Nephron (organoid): ENCODE measurements at regions not wholly inside any gene's neighbourhood (a gene's known extent, or its start where the extent isn't known, plus 50 kb on each side); places are given as distances from the start of the nearest gene placed in this dataset.

ENCODE experiments used
- H3K27ac Mint-ChIP-seq, 3 experiments: 2 replicates each; pipeline ENCODE4 v1.8.0; 2020; ENCODE audit warnings: mixed read lengths in 3 of 3, mild to moderate bottlenecking in 2 of 3, moderate library complexity in 1 of 3
- H3K27me3 Mint-ChIP-seq: 2 replicates; pipeline ENCODE4 v1.8.0; 2021; ENCODE audit warnings: low read depth, mild to moderate bottlenecking, moderate library complexity, mixed read lengths
- H3K36me3 Mint-ChIP-seq: 2 replicates; pipeline ENCODE4 v1.8.0; 2020; ENCODE audit warnings: low read depth, mixed read lengths
- H3K4me1 Mint-ChIP-seq: 2 replicates; pipeline ENCODE4 v1.8.0; 2020; ENCODE audit warnings: mixed read lengths
- H3K4me3 Mint-ChIP-seq, 3 experiments: 2 replicates each; pipeline ENCODE4 v1.8.0; 2020; ENCODE audit warnings: mild to moderate bottlenecking in 3 of 3, mixed read lengths in 3 of 3, moderate library complexity in 2 of 3
- H3K9me3 Mint-ChIP-seq: 2 replicates; pipeline ENCODE4 v1.8.0; 2020; ENCODE audit warnings: mixed read lengths
- TF ChIP-seq, protein P1 (sequence below), 3 experiments: fragments of 200-600 bp; sonication (generic); IDR thresholded peaks; one replicate each; pipeline ENCODE4 v1.5.0; 2021; ENCODE audit warnings: antibody characterized with exemption in 3 of 3; ENCODE audit not compliant: unreplicated experiment in 3 of 3

GRCh38 chr12:59085690-59086089, 165.4 kb upstream of the LRIG3 start:
- Mint-ChIP-seq H3K27ac (peak overlapping the region; percentile 98 to 99 (median 98)), H3K4me1 (peaks cover 65% of the 10 kb centered on the region), H3K36me3 (no peaks in the 10 kb centered on the region), H3K27me3 (no peaks in the 10 kb centered on the region), H3K9me3 (no peaks in the 10 kb centered on the region), H3K4me3 (peak overlapping the region; percentile 18 to 58 (median 58))
- TF ChIP-seq, protein P1, sequence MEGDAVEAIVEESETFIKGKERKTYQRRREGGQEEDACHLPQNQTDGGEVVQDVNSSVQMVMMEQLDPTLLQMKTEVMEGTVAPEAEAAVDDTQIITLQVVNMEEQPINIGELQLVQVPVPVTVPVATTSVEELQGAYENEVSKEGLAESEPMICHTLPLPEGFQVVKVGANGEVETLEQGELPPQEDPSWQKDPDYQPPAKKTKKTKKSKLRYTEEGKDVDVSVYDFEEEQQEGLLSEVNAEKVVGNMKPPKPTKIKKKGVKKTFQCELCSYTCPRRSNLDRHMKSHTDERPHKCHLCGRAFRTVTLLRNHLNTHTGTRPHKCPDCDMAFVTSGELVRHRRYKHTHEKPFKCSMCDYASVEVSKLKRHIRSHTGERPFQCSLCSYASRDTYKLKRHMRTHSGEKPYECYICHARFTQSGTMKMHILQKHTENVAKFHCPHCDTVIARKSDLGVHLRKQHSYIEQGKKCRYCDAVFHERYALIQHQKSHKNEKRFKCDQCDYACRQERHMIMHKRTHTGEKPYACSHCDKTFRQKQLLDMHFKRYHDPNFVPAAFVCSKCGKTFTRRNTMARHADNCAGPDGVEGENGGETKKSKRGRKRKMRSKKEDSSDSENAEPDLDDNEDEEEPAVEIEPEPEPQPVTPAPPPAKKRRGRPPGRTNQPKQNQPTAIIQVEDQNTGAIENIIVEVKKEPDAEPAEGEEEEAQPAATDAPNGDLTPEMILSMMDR (IDR thresholded peaks at IDR 0.05; ENCODE audit: unreplicated experiment in 3 of 3) = no peak

- Mint-ChIP-seq H3K4me3 (peak overlapping the region; percentile 58 to 67 (median 58)), H3K4me1 (peaks cover 65% of the 10 kb centered on the region), H3K27me3 (no peaks in the 10 kb centered on the region), H3K27ac (peak overlapping the region; percentile 98 to 99 (median 98)), H3K36me3 (no peaks in the 10 kb centered on the region), H3K9me3 (no peaks in the 10 kb centered on the region)
- TF ChIP-seq, protein P1 (IDR thresholded peaks at IDR 0.05; ENCODE audit: unreplicated experiment in 3 of 3) = no peak
These were observed 164.4 kb upstream of the LRIG3 start for GRCh38 chr12:59084511-59085375.

- TF ChIP-seq, protein P1 (IDR thresholded peaks at IDR 0.05; ENCODE audit: unreplicated experiment in 3 of 3) = no peak
- H3K9me3 Mint-ChIP-seq = no peaks in the 10 kb centered on the region
These were observed 162.6 kb upstream of the LRIG3 start for GRCh38 chr12:59082952-59083351.

GRCh38 chr12:59080101-59080500, 159.8 kb upstream of the LRIG3 start:
- peaks cover 70% of the 10 kb centered on the region for H3K4me1 Mint-ChIP-seq
- no peaks in the 10 kb centered on the region for H3K27me3 Mint-ChIP-seq
- TF ChIP-seq, protein P1 (IDR thresholded peaks at IDR 0.05; ENCODE audit: unreplicated experiment in 3 of 3) = no peak
- H3K36me3 Mint-ChIP-seq = no peaks in the 10 kb centered on the region
- peak overlapping the region in 1 of 3 experiments; percentile 13 for H3K27ac Mint-ChIP-seq
- H3K9me3 Mint-ChIP-seq = no peaks in the 10 kb centered on the region
- no peak overlapping the region for H3K4me3 Mint-ChIP-seq

More at GRCh38 chr12:59082952-59083351, 162.6 kb upstream of the LRIG3 start:
- Mint-ChIP-seq H3K27ac (peak overlapping the region in 2 of 3 experiments; percentile 3 to 71), H3K36me3 (no peaks in the 10 kb centered on the region), H3K4me3 (no peak overlapping the region), H3K27me3 (no peaks in the 10 kb centered on the region), H3K4me1 (peaks cover 68% of the 10 kb centered on the region)

DNA sequence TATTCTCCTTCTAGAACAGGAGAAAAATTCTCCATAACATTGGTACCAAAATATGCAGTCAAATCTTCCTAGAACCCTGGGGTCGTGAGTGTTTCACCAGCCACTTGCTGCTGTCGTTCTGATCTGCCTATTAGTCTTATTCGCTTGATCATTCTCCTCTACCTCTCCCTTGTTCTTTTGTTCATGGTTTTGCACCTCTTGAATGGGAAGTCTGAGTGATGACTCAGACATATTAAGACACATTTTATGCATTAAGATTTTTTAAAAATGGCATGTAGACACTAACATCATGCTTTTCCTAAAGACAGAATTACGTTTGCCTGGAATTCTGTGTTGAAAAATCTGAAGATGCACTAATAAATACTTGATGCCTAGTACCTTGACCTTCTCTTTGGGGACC, 159.2 kb upstream of the LRIG3 start:
- Mint-ChIP-seq H3K9me3 (no peaks in the 10 kb centered on the region), H3K27me3 (no peaks in the 10 kb centered on the region), H3K4me3 (no peak overlapping the region), H3K36me3 (no peaks in the 10 kb centered on the region), H3K27ac (peak overlapping the region; percentile 47 to 97 (median 68)), H3K4me1 (peaks cover 70% of the 10 kb centered on the region)
- TF ChIP-seq, protein P1 (IDR thresholded peaks at IDR 0.05; ENCODE audit: unreplicated experiment in 3 of 3) = no peak
